Stomach (tissue), 4 donors: ENCODE measurements at regions not wholly inside any gene's neighbourhood (a gene's known extent, or its start where the extent isn't known, plus 50 kb on each side); places are given as distances from the start of the nearest gene placed in this dataset.

ENCODE experiments used
- EP300 ChIP-seq: sonication (generic); formaldehyde crosslinking; IDR thresholded peaks from one replicate; pipeline ENCODE4 v1.6.1; 2017; ENCODE audit warnings: antibody characterized with exemption
- POLR2A ChIP-seq, 4 donors: fragments of 450-650 bp; IDR thresholded peaks; one replicate each; pipeline ENCODE4 v1.6.1; 2016; ENCODE audit warnings: antibody characterized with exemption in 4 of 4, control low read depth in 2 of 4, mild to moderate bottlenecking in 1 of 4, moderate library complexity in 1 of 4
- TF ChIP-seq, protein P1 (sequence below), 7 experiments: fragments of 450-650 bp in 4 of 7; fragments of 200-600 bp in 3 of 7; sonication (generic) in 3 of 7; IDR thresholded peaks; one replicate each; pipeline ENCODE4 v1.5.1; 2016 to 2019; ENCODE audit warnings: antibody characterized with exemption in 7 of 7, control low read depth in 2 of 7, mild to moderate bottlenecking in 1 of 7

DNA sequence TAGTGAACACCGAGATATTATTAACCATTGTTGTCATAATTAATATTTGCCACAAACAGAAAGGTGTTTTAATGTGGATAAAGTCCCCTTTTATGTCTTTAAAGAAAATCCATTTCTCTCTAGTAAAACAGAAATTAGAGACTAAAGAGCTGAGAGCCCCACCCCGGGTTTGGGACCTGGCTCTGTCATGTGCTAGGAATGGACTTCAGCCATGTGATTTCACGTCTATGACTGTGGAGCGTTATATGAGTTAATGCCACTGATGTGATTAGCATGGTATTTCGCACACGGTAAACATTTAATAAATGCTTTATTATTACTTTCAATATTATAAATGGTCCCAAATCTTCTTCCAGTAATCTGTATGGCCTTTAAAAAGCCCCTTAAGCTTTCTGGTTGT is 205.0 kb upstream of the NFIA start:
- TF ChIP-seq EP300 = no peak
- TF ChIP-seq, protein P1, sequence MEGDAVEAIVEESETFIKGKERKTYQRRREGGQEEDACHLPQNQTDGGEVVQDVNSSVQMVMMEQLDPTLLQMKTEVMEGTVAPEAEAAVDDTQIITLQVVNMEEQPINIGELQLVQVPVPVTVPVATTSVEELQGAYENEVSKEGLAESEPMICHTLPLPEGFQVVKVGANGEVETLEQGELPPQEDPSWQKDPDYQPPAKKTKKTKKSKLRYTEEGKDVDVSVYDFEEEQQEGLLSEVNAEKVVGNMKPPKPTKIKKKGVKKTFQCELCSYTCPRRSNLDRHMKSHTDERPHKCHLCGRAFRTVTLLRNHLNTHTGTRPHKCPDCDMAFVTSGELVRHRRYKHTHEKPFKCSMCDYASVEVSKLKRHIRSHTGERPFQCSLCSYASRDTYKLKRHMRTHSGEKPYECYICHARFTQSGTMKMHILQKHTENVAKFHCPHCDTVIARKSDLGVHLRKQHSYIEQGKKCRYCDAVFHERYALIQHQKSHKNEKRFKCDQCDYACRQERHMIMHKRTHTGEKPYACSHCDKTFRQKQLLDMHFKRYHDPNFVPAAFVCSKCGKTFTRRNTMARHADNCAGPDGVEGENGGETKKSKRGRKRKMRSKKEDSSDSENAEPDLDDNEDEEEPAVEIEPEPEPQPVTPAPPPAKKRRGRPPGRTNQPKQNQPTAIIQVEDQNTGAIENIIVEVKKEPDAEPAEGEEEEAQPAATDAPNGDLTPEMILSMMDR (IDR thresholded peaks at IDR 0.05) = no peak
- no peak for TF ChIP-seq POLR2A (IDR thresholded peaks at IDR 0.05)
